ENCODE measurements at regions not wholly inside any gene's neighbourhood (a gene's known extent, or its start where the extent isn't known, plus 50 kb on each side); places are given as distances from the start of the nearest gene placed in this dataset.
"Not testable (repeated sequence)": the region's sequence is repeated elsewhere in the genome, so short reads cannot be mapped to it uniquely, and the experiment has no call there.

- DNase-seq (ENCODE audit: low spot score): no peak
- TF ChIP-seq CTCF (IDR thresholded peaks at IDR 0.05; ENCODE audit: extremely low read depth, missing control alignments): no peak
These were observed 368.0 kb downstream of the TMEM121 start for GRCh38 chr14:105894125-105894977.

- no peak for DNase-seq (ENCODE audit: low spot score)
- no peak for TF ChIP-seq CTCF (IDR thresholded peaks at IDR 0.05; ENCODE audit: extremely low read depth, missing control alignments)
These were observed 368.8 kb downstream of the TMEM121 start for GRCh38 chr14:105894978-105895881.

GRCh38 chr14:105896206-105896605, 369.8 kb downstream of the TMEM121 start:
- not testable (repeated sequence) for DNase-seq (ENCODE audit: low spot score)

GRCh38 chr14:105896961-105897724, 370.8 kb downstream of the TMEM121 start:
- not testable (repeated sequence) for DNase-seq (ENCODE audit: low spot score)

- no peak for TF ChIP-seq CTCF (IDR thresholded peaks at IDR 0.05; ENCODE audit: extremely low read depth, missing control alignments)
- DNase-seq (ENCODE audit: low spot score): no peak
These were observed 371.3 kb downstream of the TMEM121 start for GRCh38 chr14:105897725-105898113.

GRCh38 chr14:105898482-105899010, 372.2 kb downstream of the TMEM121 start:
- TF ChIP-seq CTCF (IDR thresholded peaks at IDR 0.05; ENCODE audit: extremely low read depth, missing control alignments): no peak

GRCh38 chr14:105899071-105899641, 372.8 kb downstream of the TMEM121 start:
- no peak for TF ChIP-seq CTCF (IDR thresholded peaks at IDR 0.05; ENCODE audit: extremely low read depth, missing control alignments)
- DNase-seq (ENCODE audit: low spot score): no peak

More at GRCh38 chr14:105898482-105899010, 372.2 kb downstream of the TMEM121 start:
- DNase-seq (ENCODE audit: low spot score): no peak

Measured in GM20000 (cell line).